K562 (cell line): ENCODE measurements at regions not wholly inside any gene's neighbourhood (a gene's known extent, or its start where the extent isn't known, plus 50 kb on each side); places are given as distances from the start of the nearest gene placed in this dataset.

Experiments
- ATAC-seq: fragments of 200-7000 bp; cut with Tn5 transposase; 3 replicates; pipeline ENCODE4 v1.9.1; 2020; ENCODE audit warnings: moderate library complexity
- BruUV-seq: library from RNA; stranded (reverse); fragments of 400-500 nt; replicated peaks from 2 replicates; lab custom pipeline; 2021; lab: Mats Ljungman, UMichigan
- CTCF ChIA-PET: fragments of 300-600 bp; formaldehyde crosslinking; extraction: SDS; loops from one replicate; lab custom pipeline; 2021; ENCODE audit warnings: low intra/inter-chr PET ratio; lab: Yijun Ruan, JAX
- POLR2A ChIA-PET: fragments of 300-600, 350-650 bp; sonication (Branson Sonifier 250); formaldehyde crosslinking; extraction: SDS; loops from one replicate; lab custom pipeline; 2021; ENCODE audit warnings: antibody characterized with exemption, inconsistent platforms; lab: Yijun Ruan, JAX
- DNase-seq, 4 experiments: peaks; one replicate each; pipeline versions ENCODE4 v3.0.0 to v3.0.0-alpha.2; 2011 to 2018; ENCODE audit warnings: low spot score in 3 of 4, mixed read lengths in 3 of 4; ENCODE audit errors: extremely low read depth in 1 of 4
- FAIRE-seq: peaks from 2 replicates; lab custom pipeline; 2011; peaks lifted over from hg19 to GRCh38; lab: Jason Lieb, UNC
- H2AFZ ChIP-seq: 2 replicates; pipeline ENCODE4 v1.6.0; 2011; ENCODE audit warnings: low read depth, low read length, control low read depth, inconsistent platforms
- H3K27ac ChIP-seq: fragments of 200-600 bp; 3 replicates; pipeline ENCODE4 v1.8.0; 2011; ENCODE audit warnings: low read depth, mild to moderate bottlenecking, control low read depth, inconsistent platforms, low read length, moderate library complexity, mixed read lengths; ENCODE audit errors: extremely low read depth
- H3K27me3 ChIP-seq, 2 experiments: fragments of 300-600 bp in 1 of 2; 2 replicates in 1 of 2; 3 replicates in 1 of 2; pipeline versions ENCODE4 v1.6.0 to v1.8.0; 2011; ENCODE audit warnings: inconsistent platforms in 2 of 2, low read length in 2 of 2, mild to moderate bottlenecking in 1 of 2, mixed read lengths in 1 of 2, moderate library complexity in 1 of 2; ENCODE audit not compliant: control insufficient read depth in 2 of 2, insufficient read depth in 2 of 2
- H3K36me3 ChIP-seq: fragments of 300-600 bp; 3 replicates; pipeline ENCODE4 v1.8.0; 2011; ENCODE audit warnings: mild to moderate bottlenecking, low read length, inconsistent platforms; ENCODE audit not compliant: control insufficient read depth, insufficient read depth
- H3K4me1 ChIP-seq, 2 experiments: fragments of 200-600 bp in 1 of 2; replicated peaks in 1 of 2; 2 replicates in 1 of 2; 3 replicates in 1 of 2; pipeline versions ENCODE4 v1.5.1 to v1.8.0; 2011; ENCODE audit warnings: inconsistent platforms in 2 of 2, low read length in 2 of 2, mild to moderate bottlenecking in 1 of 2, mixed read lengths in 1 of 2, moderate library complexity in 1 of 2; ENCODE audit not compliant: control insufficient read depth in 2 of 2, insufficient read depth in 2 of 2
- H3K4me2 ChIP-seq: 2 replicates; pipeline ENCODE4 v1.6.1; 2011; ENCODE audit warnings: low read length, control low read depth, inconsistent platforms, mixed read lengths; ENCODE audit not compliant: insufficient read depth
- H3K4me3 ChIP-seq: fragments of 200-600 bp; sonication (generic), shearing (Covaris generic); 2 replicates; pipeline ENCODE4 v1.5.1; 2016; ENCODE audit warnings: control low read depth, inconsistent platforms
- H3K79me2 ChIP-seq: fragments of 200-600 bp; 3 replicates; pipeline ENCODE4 v1.8.0; 2011; ENCODE audit warnings: low read length, inconsistent platforms; ENCODE audit not compliant: control insufficient read depth, insufficient read depth
- H3K9ac ChIP-seq, 2 experiments: 2 replicates each; pipeline versions ENCODE4 v1.6.0 to v1.6.1; 2011; ENCODE audit warnings: low read depth in 2 of 2, low read length in 2 of 2, control low read depth in 1 of 2, inconsistent platforms in 1 of 2, mild to moderate bottlenecking in 1 of 2, mixed read lengths in 1 of 2; ENCODE audit not compliant: insufficient read depth in 1 of 2
- H3K9me1 ChIP-seq: one replicate; pipeline ENCODE4 v1.6.0; 2011; ENCODE audit warnings: inconsistent platforms, mild to moderate bottlenecking, low read length, moderate library complexity; ENCODE audit not compliant: control insufficient read depth, insufficient read depth
- H3K9me3 ChIP-seq: replicated peaks from 2 replicates; pipeline ENCODE4 v1.5.1; 2011; ENCODE audit warnings: low read depth, low read length, inconsistent platforms; ENCODE audit not compliant: control insufficient read depth, insufficient read depth
- H4K20me1 ChIP-seq: replicated peaks from 2 replicates; pipeline ENCODE4 v1.6.1; 2011; ENCODE audit warnings: low read length, inconsistent platforms, mixed read lengths; ENCODE audit not compliant: control insufficient read depth, insufficient read depth
- ATF7 ChIP-seq: fragments of 450-650 bp; IDR thresholded peaks from 2 replicates; pipeline ENCODE4 v1.7.1; 2014; ENCODE audit warnings: mild to moderate bottlenecking, moderate library complexity
- ERF ChIP-seq: fragments of 450-650 bp; formaldehyde crosslinking; IDR thresholded peaks from 2 replicates; pipeline ENCODE4 v1.4.0; 2020; ENCODE audit warnings: mild to moderate bottlenecking, mixed read lengths
- EWSR1 ChIP-seq: fragments of 450-650 bp; IDR thresholded peaks from 2 replicates; pipeline ENCODE4 v1.6.1; 2018; ENCODE audit warnings: borderline replicate concordance, mild to moderate bottlenecking, low read depth, moderate library complexity; ENCODE audit not compliant: partially characterized antibody
- HDAC1 ChIP-seq, 2 experiments: fragments of 450-650 bp; IDR thresholded peaks; 2 replicates each; pipeline ENCODE4 v1.6.1; 2016 to 2017; ENCODE audit warnings: inconsistent platforms in 1 of 2, mild to moderate bottlenecking in 1 of 2, moderate library complexity in 1 of 2
- HNRNPUL1 ChIP-seq: fragments of 200-400 bp; formaldehyde crosslinking; IDR thresholded peaks from 2 replicates; pipeline ENCODE4 v1.6.1; 2017; ENCODE audit warnings: low read length
- MCM3 ChIP-seq: fragments of 450-650 bp; IDR thresholded peaks from 2 replicates; pipeline ENCODE4 v1.6.1; 2016
- NFE2L1 ChIP-seq: fragments of 450-650 bp; IDR thresholded peaks from 2 replicates; pipeline ENCODE4 v1.6.1; 2016; ENCODE audit warnings: missing genetic modification characterization, low read depth, mild to moderate bottlenecking, missing compliant biosample characterization, moderate library complexity, borderline replicate concordance
- POLR2AphosphoS5 ChIP-seq: IDR thresholded peaks from 2 replicates; pipeline ENCODE4 v1.6.1; 2011; ENCODE audit warnings: mild to moderate bottlenecking, low read depth, low read length, moderate library complexity; ENCODE audit not compliant: control insufficient read depth, insufficient read depth
- RFX7 ChIP-seq: fragments of 250-450 bp; sonication (Bioruptor Pico); IDR thresholded peaks from 2 replicates; pipeline ENCODE4 v1.5.1; 2021; ENCODE audit warnings: mild to moderate bottlenecking
- SMARCE1 ChIP-seq: fragments of 450-650 bp; IDR thresholded peaks from 2 replicates; pipeline ENCODE4 v1.7.1; 2016; ENCODE audit warnings: mild to moderate bottlenecking
- TAF7 ChIP-seq: fragments of 450-650 bp; IDR thresholded peaks from 2 replicates; pipeline ENCODE4 v1.6.1; 2016; ENCODE audit warnings: missing genetic modification characterization, missing compliant biosample characterization
- ZNF121 ChIP-seq: sonication (generic); formaldehyde crosslinking; conservative IDR thresholded peaks from 2 replicates; pipeline ENCODE4 v1.8.0; 2022; ENCODE audit warnings: missing genetic modification reagents
- ZNF175 ChIP-seq: fragments of 200-800 bp; sonication (Bioruptor generic); IDR thresholded peaks from 2 replicates; pipeline ENCODE4 v1.6.1; 2016; ENCODE audit warnings: low read depth, mild to moderate bottlenecking, missing genetic modification characterization, missing compliant biosample characterization
- WGBS: fragments of 100-300 bp; shearing (Covaris generic); methylation state at CpG from one replicate; pipeline ENCODE4 v1.1.6; 2016; ENCODE audit warnings: low coverage, mixed read lengths; ENCODE audit not compliant: insufficient coverage; ENCODE audit errors: missing lambda C conversion rate; 5-methylcytosine and 5-hydroxymethylcytosine counted together
- in situ Hi-C: fragments of 300-500 bp; cut with MboI; formaldehyde crosslinking; loops from 4 replicates; pipeline ENCODE4 v1.15.0; 2018; ENCODE audit warnings: inconsistent platforms, mixed read lengths
- intact Hi-C: fragments of 100-400 bp; cut with micrococcal nuclease; formaldehyde crosslinking; loops from 2 replicates; pipeline ENCODE4 v1.14.2; 2022
- TF ChIP-seq, protein P1 (sequence below): fragments of 450-650 bp; IDR thresholded peaks from 2 replicates; pipeline ENCODE4 v1.6.1; 2016; ENCODE audit warnings: antibody characterized with exemption
- TF ChIP-seq, protein P2 (sequence below): sonication (generic); IDR thresholded peaks from 2 replicates; pipeline ENCODE4 v1.6.1; 2016
- TF ChIP-seq, protein P3 (sequence below): sonication (generic); formaldehyde crosslinking; IDR thresholded peaks from 2 replicates; pipeline ENCODE4 v1.8.0; 2022; ENCODE audit warnings: mild to moderate bottlenecking, missing genetic modification reagents, borderline replicate concordance

DNA sequence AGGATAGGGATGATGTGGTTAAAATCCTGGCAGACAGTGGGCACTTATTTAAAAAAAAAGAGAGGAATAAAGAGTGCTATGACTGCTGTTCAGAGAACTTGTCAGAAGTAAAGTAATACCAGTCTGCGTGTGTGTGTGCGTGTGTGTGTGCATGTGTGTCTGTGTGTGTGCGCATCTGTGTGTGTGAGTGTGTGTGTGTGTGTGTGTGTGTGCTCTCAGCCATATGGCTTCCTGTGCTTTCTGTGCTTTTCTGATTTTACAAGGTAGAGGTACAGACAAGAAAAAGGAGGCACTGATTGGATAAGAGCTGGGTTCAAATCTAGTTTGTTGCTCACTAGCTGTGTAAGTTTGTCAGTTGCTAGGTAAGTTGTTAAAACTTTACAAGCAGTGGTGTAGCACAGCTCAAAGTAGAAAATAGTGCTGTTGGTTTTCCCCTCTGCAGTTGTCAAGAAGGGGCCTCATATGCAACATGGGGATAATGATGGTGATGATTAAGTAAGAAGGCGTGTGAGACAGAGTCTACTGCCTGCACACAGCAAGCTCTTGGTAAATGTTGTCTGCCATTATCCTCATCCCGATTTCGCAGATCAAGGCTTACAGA is 155.3 kb upstream of the ZNF217 start:
- no peak for FAIRE-seq
- Histone ChIP-seq H2AFZ (peak overlapping the region; percentile 35; the same call in 1 of the 2 replicates), H3K27me3 (no peaks in the 10 kb centered on the region), H3K9me3 (no peaks in the 10 kb centered on the region), H3K4me1 (peaks cover 13 to 35% of the 10 kb centered on the region in 2 experiments), H3K27ac (no peak overlapping the region), H3K4me3 (no peak overlapping the region), H4K20me1 (no peaks in the 10 kb centered on the region), H3K79me2 (no peaks in the 10 kb centered on the region), H3K9me1 (no peaks in the 10 kb centered on the region), H3K9ac (no peak overlapping the region), H3K36me3 (no peaks in the 10 kb centered on the region), H3K4me2 (no peak overlapping the region)
- CTCF ChIA-PET, result no interaction called here
- no peak for ATAC-seq
- WGBS, result 76% methylated on average over 6 of the region's 6 CpGs
- intact Hi-C loops (no loop called here), in situ Hi-C loops (no loop called here)
- no peak for DNase-seq
- POLR2A ChIA-PET, result interaction anchor here (2.3 kb wide), 1 partner anchor 10 kb away, joined by 6 read pairs; no protein-coding TSS in a partner anchor
- BruUV-seq, result no TSS peak
- TF ChIP-seq HDAC1 (IDR thresholded peaks at IDR 0.05) (no peak), POLR2AphosphoS5 (no peak), ZNF121 (CRISPR knock-in tag) (no peak), EWSR1 (peak; percentile 11), ATF7 (no peak), HNRNPUL1 (no peak), MCM3 (0 out of 2 replicates have a peak, but pooled peaks have one; percentile 31), ZNF175 (CRISPR knock-in tag) (no peak), ERF (CRISPR knock-in tag) (no peak), TAF7 (tag) (no peak), SMARCE1 (no peak), RFX7 (CRISPR knock-in tag) (no peak), NFE2L1 (tag) (no peak)
- TF ChIP-seq, protein P1, sequence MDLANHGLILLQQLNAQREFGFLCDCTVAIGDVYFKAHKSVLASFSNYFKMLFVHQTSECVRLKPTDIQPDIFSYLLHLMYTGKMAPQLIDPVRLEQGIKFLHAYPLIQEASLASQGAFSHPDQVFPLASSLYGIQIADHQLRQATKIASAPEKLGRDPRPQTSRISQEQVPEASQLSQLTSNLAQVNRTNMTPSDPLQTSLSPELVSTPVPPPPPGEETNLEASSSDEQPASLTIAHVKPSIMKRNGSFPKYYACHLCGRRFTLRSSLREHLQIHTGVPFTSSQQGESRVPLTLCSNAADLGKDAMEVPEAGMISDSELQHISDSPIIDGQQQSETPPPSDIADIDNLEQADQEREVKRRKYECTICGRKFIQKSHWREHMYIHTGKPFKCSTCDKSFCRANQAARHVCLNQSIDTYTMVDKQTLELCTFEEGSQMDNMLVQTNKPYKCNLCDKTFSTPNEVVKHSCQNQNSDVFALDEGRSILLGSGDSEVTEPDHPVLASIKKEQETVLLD, result no peak
- TF ChIP-seq, protein P2, sequence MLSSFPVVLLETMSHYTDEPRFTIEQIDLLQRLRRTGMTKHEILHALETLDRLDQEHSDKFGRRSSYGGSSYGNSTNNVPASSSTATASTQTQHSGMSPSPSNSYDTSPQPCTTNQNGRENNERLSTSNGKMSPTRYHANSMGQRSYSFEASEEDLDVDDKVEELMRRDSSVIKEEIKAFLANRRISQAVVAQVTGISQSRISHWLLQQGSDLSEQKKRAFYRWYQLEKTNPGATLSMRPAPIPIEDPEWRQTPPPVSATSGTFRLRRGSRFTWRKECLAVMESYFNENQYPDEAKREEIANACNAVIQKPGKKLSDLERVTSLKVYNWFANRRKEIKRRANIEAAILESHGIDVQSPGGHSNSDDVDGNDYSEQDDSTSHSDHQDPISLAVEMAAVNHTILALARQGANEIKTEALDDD, result no peak
- TF ChIP-seq, protein P3, sequence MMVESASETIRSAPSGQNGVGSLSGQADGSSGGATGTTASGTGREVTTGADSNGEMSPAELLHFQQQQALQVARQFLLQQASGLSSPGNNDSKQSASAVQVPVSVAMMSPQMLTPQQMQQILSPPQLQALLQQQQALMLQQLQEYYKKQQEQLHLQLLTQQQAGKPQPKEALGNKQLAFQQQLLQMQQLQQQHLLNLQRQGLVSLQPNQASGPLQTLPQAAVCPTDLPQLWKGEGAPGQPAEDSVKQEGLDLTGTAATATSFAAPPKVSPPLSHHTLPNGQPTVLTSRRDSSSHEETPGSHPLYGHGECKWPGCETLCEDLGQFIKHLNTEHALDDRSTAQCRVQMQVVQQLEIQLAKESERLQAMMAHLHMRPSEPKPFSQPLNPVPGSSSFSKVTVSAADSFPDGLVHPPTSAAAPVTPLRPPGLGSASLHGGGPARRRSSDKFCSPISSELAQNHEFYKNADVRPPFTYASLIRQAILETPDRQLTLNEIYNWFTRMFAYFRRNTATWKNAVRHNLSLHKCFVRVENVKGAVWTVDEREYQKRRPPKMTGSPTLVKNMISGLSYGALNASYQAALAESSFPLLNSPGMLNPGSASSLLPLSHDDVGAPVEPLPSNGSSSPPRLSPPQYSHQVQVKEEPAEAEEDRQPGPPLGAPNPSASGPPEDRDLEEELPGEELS (CRISPR knock-in tag), result no peak
